GM21360 (cell line): ENCODE measurements at regions not wholly inside any gene's neighbourhood (a gene's known extent, or its start where the extent isn't known, plus 50 kb on each side); places are given as distances from the start of the nearest gene placed in this dataset.

Source experiments
- ATAC-seq: cut with Tn5 transposase; IDR thresholded peaks from one replicate; pipeline ENCODE4 v1.9.1; 2021; ENCODE audit warnings: mild to moderate bottlenecking, moderate library complexity; ENCODE audit not compliant: unreplicated experiment

- ATAC-seq, result no peak
Measured at GRCh38 chr6:165830761-165831160, 167.7 kb upstream of the PDE10A start.

DNA sequence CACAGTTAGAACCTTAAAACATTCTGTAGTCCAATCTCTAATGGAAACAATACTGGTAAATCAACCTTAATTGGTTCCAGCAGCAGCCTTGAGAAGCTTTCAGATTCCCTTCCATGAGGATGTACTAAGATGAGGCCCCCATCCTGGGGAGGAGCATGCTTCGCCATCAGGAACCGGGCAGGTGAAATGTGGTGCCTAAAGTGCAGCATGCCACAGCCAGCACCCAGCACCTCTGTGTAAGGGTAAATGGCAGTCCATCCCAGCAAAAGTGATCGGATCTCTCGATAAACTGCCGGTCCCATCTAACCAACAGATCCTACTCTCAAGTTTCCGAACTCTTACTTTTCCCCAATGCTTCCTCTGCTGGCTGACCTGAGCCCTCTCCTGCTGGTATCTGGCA is 166.3 kb upstream of the PDE10A start:
- no peak for ATAC-seq

GRCh38 chr6:165827190-165827518 is 164.1 kb upstream of the PDE10A start:
- no peak for ATAC-seq

GRCh38 chr6:165826487-165827189 is 163.6 kb upstream of the PDE10A start:
- ATAC-seq, result no peak

DNA sequence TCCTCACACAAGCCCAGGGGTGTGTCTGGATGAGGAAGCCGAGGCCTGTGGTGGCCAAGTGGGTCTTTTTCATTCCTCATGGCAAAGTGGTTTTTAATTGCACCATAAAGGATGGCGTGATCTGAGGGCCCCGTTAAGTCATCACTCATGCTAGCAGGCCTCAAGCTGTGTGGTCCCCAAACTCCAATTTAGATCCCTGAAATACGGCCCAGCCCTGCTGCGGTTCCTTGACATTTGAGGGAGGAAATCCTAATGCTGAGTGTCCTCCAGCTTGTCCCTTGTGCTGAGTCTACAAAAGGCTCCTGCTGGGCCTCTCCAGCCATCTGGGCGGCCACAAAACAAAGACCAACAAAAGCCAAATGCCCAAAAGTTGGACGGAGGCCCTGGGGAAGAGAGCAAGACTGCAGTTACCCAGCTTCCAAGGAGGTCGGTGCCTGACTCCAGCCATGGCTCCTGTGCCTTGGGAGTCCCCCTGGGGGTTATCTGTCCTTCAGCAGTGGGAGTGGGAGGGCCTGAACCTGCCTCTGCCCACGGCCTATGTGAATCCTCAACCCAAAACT is 162.3 kb upstream of the PDE10A start:
- ATAC-seq, result no peak

DNA sequence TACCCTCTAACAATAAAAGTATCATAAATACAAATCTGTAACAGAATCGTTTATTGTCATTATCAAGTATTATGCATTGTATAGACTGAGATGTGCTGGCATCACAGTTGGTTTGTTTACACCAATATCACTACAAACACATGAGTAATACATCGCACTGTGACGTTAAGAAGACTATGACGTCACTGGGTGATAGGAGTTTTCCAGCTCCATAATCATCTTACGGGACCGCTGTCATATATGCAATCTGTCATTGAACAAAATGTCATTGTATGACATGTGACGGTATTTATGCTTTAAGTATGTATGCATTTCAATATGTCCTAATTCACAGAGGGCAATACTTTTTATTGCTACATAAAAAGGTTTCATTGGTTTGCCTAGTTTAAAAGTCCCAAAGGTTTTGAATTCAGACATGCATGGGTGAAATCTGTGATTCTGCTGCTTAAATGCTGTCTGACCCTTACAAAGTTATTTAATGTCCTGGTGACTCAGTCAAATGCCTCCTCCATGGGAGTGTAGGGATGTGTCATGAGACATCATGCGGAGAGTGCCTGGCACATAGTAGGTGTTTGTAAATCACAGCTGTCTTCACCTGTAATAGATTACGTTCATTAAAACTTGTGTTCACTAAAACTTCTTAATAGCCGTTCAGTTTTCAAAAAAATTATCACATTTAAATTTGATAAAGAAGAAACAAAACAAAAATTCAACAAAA is 160.7 kb upstream of the PDE10A start:
- no peak for ATAC-seq

DNA sequence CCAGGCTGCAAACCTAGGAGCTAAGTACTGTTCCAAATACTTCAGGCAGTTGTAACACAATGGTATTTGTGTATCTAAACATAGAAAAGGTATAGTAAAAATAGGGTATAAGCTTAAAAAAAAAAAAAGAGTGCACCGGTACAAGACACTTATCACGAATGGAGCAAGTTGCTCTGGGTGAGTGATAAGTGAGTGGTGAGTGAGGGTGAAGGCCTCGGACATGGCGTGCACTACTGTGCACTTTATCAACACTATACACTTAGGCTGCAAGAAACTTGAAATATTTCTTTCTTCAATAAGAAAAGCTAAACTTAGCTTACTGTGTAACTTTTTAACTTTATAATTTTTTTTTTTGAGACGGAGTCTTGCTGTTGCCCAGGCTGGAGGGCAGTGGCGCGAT is 159.5 kb upstream of the PDE10A start:
- no peak for ATAC-seq

- no peak for ATAC-seq
Measured at GRCh38 chr6:165821754-165822153, 158.7 kb upstream of the PDE10A start.

DNA sequence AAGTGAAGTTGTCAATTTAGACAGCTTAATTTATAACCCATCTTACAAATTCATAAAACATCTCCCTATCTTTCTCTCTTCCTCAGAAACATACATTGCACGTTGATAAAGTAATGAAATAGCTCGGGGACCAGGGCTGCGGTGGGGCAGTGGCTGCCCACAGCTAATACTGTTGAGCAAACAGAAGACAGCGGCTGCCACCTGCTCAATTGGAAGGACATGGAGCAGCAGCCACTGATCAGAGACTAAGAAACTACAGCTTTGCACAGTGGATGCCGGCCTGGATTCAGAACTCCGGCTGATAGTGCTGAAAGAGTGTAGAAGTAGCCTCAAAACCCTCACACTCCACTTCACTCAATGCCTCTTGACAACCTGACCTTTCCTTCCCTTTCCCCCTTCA is 157.9 kb upstream of the PDE10A start:
- no peak for ATAC-seq

DNA sequence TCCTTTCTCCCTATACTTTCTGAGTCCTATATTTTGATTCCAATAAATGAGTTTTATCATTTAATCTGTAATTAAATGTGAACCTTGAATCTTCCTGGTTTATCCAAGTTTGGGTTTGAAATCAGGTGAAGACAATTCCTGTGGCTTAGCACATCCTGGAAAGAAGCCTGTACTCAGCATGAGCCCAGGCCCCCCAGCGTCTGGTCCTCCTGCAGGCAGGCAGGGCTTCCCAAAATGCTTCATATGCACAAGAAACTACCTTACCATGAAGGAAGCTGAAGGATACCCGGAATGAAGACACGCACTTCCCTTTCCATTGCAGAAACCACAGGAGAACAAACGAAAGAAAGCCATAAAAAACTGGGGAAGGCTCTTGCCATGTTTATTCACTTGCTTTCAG is 157.4 kb upstream of the PDE10A start:
- ATAC-seq, result no peak

DNA sequence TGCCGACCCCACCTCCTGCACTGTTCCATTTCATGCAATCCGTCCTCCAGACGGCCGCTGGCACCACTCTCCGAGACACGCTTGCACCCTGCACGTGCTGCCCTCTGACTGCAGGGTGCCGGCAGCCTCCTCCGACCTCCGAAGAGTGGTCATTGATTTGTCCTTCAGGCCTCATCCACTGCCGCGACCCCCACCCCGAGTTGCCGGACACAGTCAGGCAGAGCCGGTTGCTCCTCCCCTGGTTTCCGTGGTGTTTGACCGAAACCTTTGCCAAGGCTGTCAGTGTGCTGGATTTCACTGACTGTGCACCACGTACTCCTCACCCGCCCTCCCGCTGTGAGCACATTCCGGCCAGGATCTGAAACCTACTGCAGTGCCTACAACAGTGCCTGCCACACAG is 156.4 kb upstream of the PDE10A start:
- no peak for ATAC-seq

- ATAC-seq, result no peak
Measured at GRCh38 chr6:165818200-165818599, 155.2 kb upstream of the PDE10A start.

- no peak for ATAC-seq
Measured at GRCh38 chr6:165817771-165818170, 154.7 kb upstream of the PDE10A start.

- ATAC-seq, result no peak
Measured at GRCh38 chr6:165817148-165817547, 154.1 kb upstream of the PDE10A start.

GRCh38 chr6:165814679-165815078 is 151.6 kb upstream of the PDE10A start:
- ATAC-seq, result no peak

DNA sequence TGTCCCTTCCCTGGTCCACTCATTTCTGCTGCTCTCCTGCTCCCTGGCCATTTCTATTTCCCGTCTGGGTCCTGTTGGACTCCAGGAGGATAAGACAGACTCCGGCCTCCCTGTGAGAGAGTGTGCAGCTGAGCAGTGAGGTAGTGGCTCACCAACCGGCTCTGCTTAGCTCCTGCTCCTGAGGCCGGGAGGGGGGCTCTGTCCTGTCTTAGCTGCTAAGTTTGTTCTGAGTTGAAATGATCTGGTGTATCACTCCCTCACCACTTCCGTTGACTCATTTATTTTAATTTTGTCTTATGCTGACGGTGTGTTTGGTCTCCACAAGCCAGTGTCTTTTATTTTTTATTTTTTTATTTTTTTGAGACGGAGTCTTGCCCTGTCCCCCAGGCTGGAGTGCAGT is 148.5 kb upstream of the PDE10A start:
- ATAC-seq, result no peak

GRCh38 chr6:165808021-165808420 is 145.0 kb upstream of the PDE10A start:
- ATAC-seq, result no peak

- ATAC-seq, result no peak
Measured at GRCh38 chr6:165807249-165807960, 144.4 kb upstream of the PDE10A start.

DNA sequence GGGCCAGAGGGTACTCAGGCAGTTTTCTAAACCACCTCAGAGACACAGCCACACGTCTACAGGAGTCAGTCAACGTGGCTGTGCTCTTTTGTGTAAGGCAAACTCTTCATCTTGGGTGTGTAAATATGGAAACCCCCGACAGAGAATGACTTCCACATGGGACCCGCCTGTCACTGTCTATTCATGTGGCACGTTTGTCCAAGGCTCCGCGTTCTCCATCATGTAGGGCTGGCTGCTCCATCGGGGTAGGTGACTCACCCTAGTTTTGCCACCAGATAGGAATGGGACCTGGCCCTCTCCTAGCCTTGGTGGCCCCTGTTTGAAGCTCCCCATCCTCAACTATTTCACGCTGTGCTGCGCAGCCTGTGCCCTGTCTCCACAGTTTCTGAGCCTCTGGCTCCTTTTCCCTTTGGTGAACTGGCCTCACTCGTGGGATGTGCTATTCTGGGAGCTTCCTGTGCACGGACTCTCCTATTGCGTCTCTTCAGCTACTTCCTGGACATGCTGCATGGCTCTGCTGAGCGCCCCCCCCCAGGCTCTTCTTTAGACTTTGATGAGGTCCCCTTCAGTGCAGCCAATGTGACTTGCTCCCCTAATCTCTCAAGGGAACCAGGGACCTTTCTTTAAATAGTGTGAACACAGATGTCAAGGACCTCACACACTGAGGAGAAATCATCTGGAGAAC is 143.2 kb upstream of the PDE10A start:
- no peak for ATAC-seq

GRCh38 chr6:165805636-165806035 is 142.6 kb upstream of the PDE10A start:
- ATAC-seq, result no peak

- no peak for ATAC-seq
Measured at GRCh38 chr6:165805067-165805555, 142.1 kb upstream of the PDE10A start.
